ENCODE measurements at regions not wholly inside any gene's neighbourhood (a gene's known extent, or its start where the extent isn't known, plus 50 kb on each side); places are given as distances from the start of the nearest gene placed in this dataset.

- TF ChIP-seq CTCF (optimal IDR thresholded peaks at IDR 0.05 in 1 of 3, IDR thresholded peaks at IDR 0.05 in 1 of 3, conservative IDR thresholded peaks at IDR 0.05 in 1 of 3; ENCODE audit: extremely low read depth in 1 of 3, insufficient read depth in 2 of 3, low read length in 3 of 3) (no peak), EZH2 (IDR thresholded peaks at IDR 0.05; ENCODE audit: low read length) (no peak)
Observed at GRCh38 chr5:117587111-117587510, 1012.5 kb upstream of the SEMA6A start.

Measured in keratinocyte (primary cell).